Upper lobe of right lung (tissue), 1 donor: ENCODE measurements at regions not wholly inside any gene's neighbourhood (a gene's known extent, or its start where the extent isn't known, plus 50 kb on each side); places are given as distances from the start of the nearest gene placed in this dataset.
A peak's percentile ranks its signal among the peaks of the same experiment; 100 is the strongest.
"Not testable (repeated sequence)": the region's sequence is repeated elsewhere in the genome, so short reads cannot be mapped to it uniquely, and the experiment has no call there.

Experiments
- ATAC-seq: fragments of 200-7000 bp; cut with Tn5 transposase; one replicate; pipeline ENCODE4 v1.9.1; 2020; ENCODE audit warnings: mild to moderate bottlenecking, moderate library complexity
- DNase-seq: peaks from one replicate; pipeline ENCODE4 v3.0.0-alpha.2; 2020
- H3K27ac ChIP-seq: fragments of 200-600 bp; one replicate; pipeline ENCODE4 v1.8.0; 2022
- H3K27me3 ChIP-seq: fragments of 200-600 bp; one replicate; pipeline ENCODE4 v1.8.0; 2022; ENCODE audit warnings: mild to moderate bottlenecking
- H3K36me3 ChIP-seq: fragments of 200-600 bp; one replicate; pipeline ENCODE4 v1.8.0; 2022
- H3K4me1 ChIP-seq: fragments of 200-600 bp; one replicate; pipeline ENCODE4 v1.8.0; 2022
- H3K4me3 ChIP-seq: fragments of 200-600 bp; one replicate; pipeline ENCODE4 v1.8.0; 2022; ENCODE audit warnings: mild to moderate bottlenecking
- H3K9me3 ChIP-seq: fragments of 200-600 bp; one replicate; pipeline ENCODE4 v1.8.0; 2022
- CTCF ChIP-seq: fragments of 200-600 bp; IDR thresholded peaks from one replicate; pipeline ENCODE4 v1.8.0; 2022; ENCODE audit warnings: antibody characterized with exemption
- intact Hi-C: fragments of 100-400 bp; cut with DNase I; formaldehyde crosslinking; loops from one replicate; pipeline ENCODE4 v1.11.0; 2022
- donor health status: DM: no; HTN: yes; CAD: no; lungs with severe emphysema.

GRCh38 chr2:234555616-234556249 is 58.9 kb upstream of the ARL4C start:
- no peak overlapping the region for H3K4me3 ChIP-seq
- TF ChIP-seq CTCF = no peak
- ATAC-seq (no peak), DNase-seq (no peak)
- no peaks in the 10 kb centered on the region for H3K36me3 ChIP-seq
- no peaks in the 10 kb centered on the region for H3K27me3 ChIP-seq
- H3K9me3 ChIP-seq = no peaks in the 10 kb centered on the region
- H3K4me1 ChIP-seq = no peaks in the 10 kb centered on the region
- intact Hi-C loops = no loop called here
- H3K27ac ChIP-seq = no peak overlapping the region

GRCh38 chr2:234555161-234555560 is 58.3 kb upstream of the ARL4C start:
- Histone ChIP-seq H3K36me3 (no peaks in the 10 kb centered on the region), H3K27ac (no peak overlapping the region), H3K4me3 (no peak overlapping the region), H3K27me3 (no peaks in the 10 kb centered on the region), H3K4me1 (no peaks in the 10 kb centered on the region), H3K9me3 (no peaks in the 10 kb centered on the region)
- intact Hi-C loops = no loop called here
- no peak for TF ChIP-seq CTCF
- ATAC-seq (no peak), DNase-seq (no peak)

GRCh38 chr2:234553223-234553622 is 56.3 kb upstream of the ARL4C start:
- ATAC-seq, H3K9me3 ChIP-seq, DNase-seq, H3K4me1 ChIP-seq, H3K27ac ChIP-seq, H3K27me3 ChIP-seq, H3K36me3 ChIP-seq, H3K4me3 ChIP-seq: not testable (repeated sequence)
- intact Hi-C loops = loop anchor here (5.0 kb wide), 1 partner anchor 554 kb away; no protein-coding TSS in a partner anchor

DNA sequence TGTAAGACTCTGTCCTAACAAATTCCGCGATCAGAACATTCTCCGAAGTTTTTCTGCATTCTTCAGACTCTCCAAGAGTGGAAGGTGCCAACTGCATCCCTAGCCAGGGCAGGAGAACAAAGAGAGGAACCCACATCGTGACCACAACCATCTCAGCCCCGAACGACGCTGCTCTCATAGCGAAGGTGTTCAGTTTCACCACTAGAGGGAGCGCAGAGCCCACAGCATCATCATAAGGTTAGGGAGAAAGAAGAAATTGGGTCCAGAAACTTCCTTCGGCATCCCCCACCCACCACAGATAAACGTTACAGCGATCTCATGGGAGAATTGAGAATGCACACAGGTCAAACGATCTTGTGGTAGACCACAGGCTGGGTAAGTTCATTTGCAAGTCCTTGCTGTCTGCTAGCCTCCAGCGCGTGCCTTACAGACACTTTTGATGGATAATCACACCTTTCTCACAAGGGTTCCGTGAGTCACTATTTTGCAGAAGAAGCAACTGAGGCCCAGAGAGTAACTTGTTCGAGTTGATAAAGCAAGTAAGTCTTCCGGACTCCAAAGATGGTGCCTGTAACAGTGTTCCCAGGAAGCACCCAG is 53.7 kb upstream of the ARL4C start:
- ATAC-seq = peak; percentile 90
- H3K4me3 ChIP-seq = no peak overlapping the region
- H3K4me1 ChIP-seq = no peaks in the 10 kb centered on the region
- DNase-seq = peak; percentile 73
- H3K9me3 ChIP-seq = no peaks in the 10 kb centered on the region
- no peaks in the 10 kb centered on the region for H3K36me3 ChIP-seq
- H3K27me3 ChIP-seq = peaks cover 4% of the 10 kb centered on the region
- H3K27ac ChIP-seq = no peak overlapping the region
- intact Hi-C loops = loop anchor here (5.0 kb wide), 1 partner anchor 557 kb away; no protein-coding TSS in a partner anchor
- peak; percentile 97 for TF ChIP-seq CTCF

- intact Hi-C loops = loop anchor here (5.0 kb wide), 1 partner anchor 557 kb away; no protein-coding TSS in a partner anchor
- no peak for TF ChIP-seq CTCF
These were observed 53.2 kb upstream of the ARL4C start for GRCh38 chr2:234550056-234550455.

GRCh38 chr2:234548695-234549420 is 52.0 kb upstream of the ARL4C start:
- Histone ChIP-seq H3K27ac (no peak overlapping the region), H3K9me3 (no peaks in the 10 kb centered on the region), H3K36me3 (no peaks in the 10 kb centered on the region), H3K27me3 (peaks cover 4% of the 10 kb centered on the region), H3K4me3 (no peak overlapping the region), H3K4me1 (no peaks in the 10 kb centered on the region)
- ATAC-seq (no peak), DNase-seq (no peak)
- intact Hi-C loops = no loop called here
- no peak for TF ChIP-seq CTCF

More at GRCh38 chr2:234550056-234550455, 53.2 kb upstream of the ARL4C start:
- DNase-seq = no peak
- Histone ChIP-seq H3K4me1 (no peaks in the 10 kb centered on the region), H3K9me3 (no peaks in the 10 kb centered on the region), H3K4me3 (no peak overlapping the region), H3K27ac (no peak overlapping the region), H3K27me3 (peaks cover 4% of the 10 kb centered on the region), H3K36me3 (no peaks in the 10 kb centered on the region)
- no peak for ATAC-seq
